Kidney epithelial cell (primary cell): ENCODE measurements at regions not wholly inside any gene's neighbourhood (a gene's known extent, or its start where the extent isn't known, plus 50 kb on each side); places are given as distances from the start of the nearest gene placed in this dataset.

Experiments
- DNase-seq: peaks from one replicate; pipeline ENCODE4 v3.0.0-alpha.2; 2010; ENCODE audit warnings: low read depth
- H3K27me3 ChIP-seq: 2 replicates; pipeline ENCODE4 v1.6.0; 2011; ENCODE audit warnings: low read length; ENCODE audit not compliant: control insufficient read depth, insufficient read depth
- H3K36me3 ChIP-seq: 2 replicates; pipeline ENCODE4 v1.5.1; 2011; ENCODE audit warnings: low read length; ENCODE audit not compliant: control insufficient read depth, insufficient read depth
- H3K4me3 ChIP-seq: 2 replicates; pipeline ENCODE4 v1.5.1; 2011; ENCODE audit warnings: low read depth, mild to moderate bottlenecking, control low read depth, low read length
- TF ChIP-seq, protein P1 (sequence below): IDR thresholded peaks from 2 replicates; pipeline ENCODE4 v1.5.1; 2011; ENCODE audit warnings: mild to moderate bottlenecking, moderate library complexity, low read length, control low read depth, inconsistent platforms; ENCODE audit not compliant: insufficient read depth, poor library complexity, severe bottlenecking

DNA sequence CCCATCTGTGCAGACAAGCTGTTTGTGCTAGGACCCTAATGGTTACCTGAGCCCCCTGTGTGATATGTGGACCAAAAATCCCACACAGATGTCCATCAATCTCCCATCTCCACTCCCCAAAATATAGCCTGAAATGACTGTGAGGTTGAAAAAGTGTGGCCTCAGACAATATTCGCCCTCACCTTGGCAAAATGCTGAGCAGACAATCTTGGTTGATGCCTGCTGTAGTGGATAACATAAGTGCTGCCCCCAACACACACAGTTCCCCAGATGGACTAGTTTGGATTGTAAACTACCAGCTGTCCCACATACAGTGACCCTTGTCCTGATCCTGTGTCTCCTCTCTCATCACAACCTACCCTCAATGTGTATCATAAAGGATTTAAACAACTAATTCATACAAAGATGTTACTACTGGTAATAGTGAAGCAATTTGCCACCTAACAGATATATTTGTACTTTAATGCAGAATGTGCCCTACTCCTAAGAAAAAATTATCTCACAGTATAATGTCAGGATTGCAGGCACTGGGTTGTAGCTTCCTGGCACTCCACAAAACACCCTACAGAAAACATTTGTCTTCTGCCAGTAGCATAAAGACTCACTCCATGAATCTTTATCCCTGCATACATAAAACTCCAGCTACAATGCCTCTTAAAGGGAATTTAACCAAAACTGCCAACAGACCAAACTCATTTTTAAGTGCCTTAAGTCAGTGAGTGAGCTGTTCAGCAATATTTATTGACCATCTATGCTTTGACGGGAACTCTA, 161.6 kb downstream of the FBXO15 start:
- H3K27me3 ChIP-seq = no peaks in the 10 kb centered on the region
- H3K36me3 ChIP-seq = no peaks in the 10 kb centered on the region
- TF ChIP-seq, protein P1, sequence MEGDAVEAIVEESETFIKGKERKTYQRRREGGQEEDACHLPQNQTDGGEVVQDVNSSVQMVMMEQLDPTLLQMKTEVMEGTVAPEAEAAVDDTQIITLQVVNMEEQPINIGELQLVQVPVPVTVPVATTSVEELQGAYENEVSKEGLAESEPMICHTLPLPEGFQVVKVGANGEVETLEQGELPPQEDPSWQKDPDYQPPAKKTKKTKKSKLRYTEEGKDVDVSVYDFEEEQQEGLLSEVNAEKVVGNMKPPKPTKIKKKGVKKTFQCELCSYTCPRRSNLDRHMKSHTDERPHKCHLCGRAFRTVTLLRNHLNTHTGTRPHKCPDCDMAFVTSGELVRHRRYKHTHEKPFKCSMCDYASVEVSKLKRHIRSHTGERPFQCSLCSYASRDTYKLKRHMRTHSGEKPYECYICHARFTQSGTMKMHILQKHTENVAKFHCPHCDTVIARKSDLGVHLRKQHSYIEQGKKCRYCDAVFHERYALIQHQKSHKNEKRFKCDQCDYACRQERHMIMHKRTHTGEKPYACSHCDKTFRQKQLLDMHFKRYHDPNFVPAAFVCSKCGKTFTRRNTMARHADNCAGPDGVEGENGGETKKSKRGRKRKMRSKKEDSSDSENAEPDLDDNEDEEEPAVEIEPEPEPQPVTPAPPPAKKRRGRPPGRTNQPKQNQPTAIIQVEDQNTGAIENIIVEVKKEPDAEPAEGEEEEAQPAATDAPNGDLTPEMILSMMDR = no peak
- no peak for DNase-seq
- no peak overlapping the region for H3K4me3 ChIP-seq

- Histone ChIP-seq H3K36me3 (no peaks in the 10 kb centered on the region), H3K27me3 (no peaks in the 10 kb centered on the region), H3K4me3 (no peak overlapping the region)
- DNase-seq = no peak
- TF ChIP-seq, protein P1 = no peak
Measured at GRCh38 chr18:73983970-73984369, 163.7 kb downstream of the FBXO15 start.

GRCh38 chr18:73983496-73983895, 164.1 kb downstream of the FBXO15 start:
- no peaks in the 10 kb centered on the region for H3K27me3 ChIP-seq
- H3K36me3 ChIP-seq = no peaks in the 10 kb centered on the region
- no peak overlapping the region for H3K4me3 ChIP-seq
- DNase-seq = no peak
- TF ChIP-seq, protein P1 = no peak

DNA sequence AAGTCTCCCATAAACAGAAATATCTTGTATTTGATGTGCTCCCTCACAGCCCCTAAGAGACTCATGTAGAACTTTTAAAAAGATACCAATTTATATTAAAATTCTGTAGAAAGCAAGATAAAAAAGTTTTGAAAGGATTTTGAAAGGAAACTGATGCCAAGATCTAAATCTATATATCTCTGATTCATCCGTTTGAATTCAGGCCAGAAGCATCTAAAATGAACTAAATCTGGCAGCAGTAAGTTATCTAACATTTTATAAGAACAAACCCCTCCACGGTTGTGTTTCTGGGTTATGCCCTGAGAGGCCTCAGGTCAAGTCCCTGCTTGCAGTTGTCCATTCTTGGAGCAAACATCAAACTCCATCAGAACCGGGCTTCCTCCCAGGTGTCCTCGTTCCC, 165.8 kb downstream of the FBXO15 start:
- H3K27me3 ChIP-seq = no peaks in the 10 kb centered on the region
- no peaks in the 10 kb centered on the region for H3K36me3 ChIP-seq
- TF ChIP-seq, protein P1 = no peak
- DNase-seq = no peak
- no peak overlapping the region for H3K4me3 ChIP-seq

DNA sequence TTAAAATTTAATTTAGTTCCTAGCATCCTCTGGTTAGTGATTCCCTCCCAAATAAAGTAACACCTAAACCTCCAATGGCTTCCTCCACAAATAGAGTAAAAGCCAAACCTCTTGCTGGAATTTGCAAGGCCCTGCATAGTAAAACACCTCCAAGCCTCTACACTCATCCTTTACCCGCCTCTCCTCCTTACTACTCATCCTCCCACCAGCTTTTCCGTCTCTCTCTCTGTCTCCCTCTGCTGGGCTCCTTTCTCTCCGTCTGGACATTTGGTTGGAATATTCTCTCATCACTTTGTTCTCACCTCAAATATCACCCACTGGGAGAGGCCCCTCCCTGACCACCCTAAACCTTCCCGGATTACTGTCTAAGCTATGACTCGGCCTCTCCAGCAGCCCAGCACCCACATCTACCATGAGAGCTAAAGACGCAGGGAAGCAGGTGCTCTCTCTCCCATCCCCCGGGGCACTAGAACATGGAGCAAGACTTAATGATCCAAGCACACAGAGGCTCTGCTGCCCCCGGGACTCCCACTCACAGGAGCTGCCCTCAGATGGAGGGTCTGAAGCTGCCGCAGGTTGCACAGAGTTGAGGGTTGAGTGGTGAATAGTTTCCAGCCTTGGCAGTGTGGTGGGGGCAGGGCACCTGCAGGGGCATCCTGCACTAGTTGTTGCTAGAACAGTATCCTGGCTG, 167.2 kb downstream of the FBXO15 start:
- Histone ChIP-seq H3K27me3 (no peaks in the 10 kb centered on the region), H3K36me3 (no peaks in the 10 kb centered on the region), H3K4me3 (no peak overlapping the region)
- TF ChIP-seq, protein P1 = peak; percentile 53
- DNase-seq = no peak
